KBM-7 (cell line): ENCODE measurements at regions not wholly inside any gene's neighbourhood (a gene's known extent, or its start where the extent isn't known, plus 50 kb on each side); places are given as distances from the start of the nearest gene placed in this dataset.
"Not testable (repeated sequence)": the region's sequence is repeated elsewhere in the genome, so short reads cannot be mapped to it uniquely, and the experiment has no call there.

Source experiments
- DNase-seq: peaks from one replicate; pipeline ENCODE4 v3.0.0-alpha.2; 2015
- in situ Hi-C: fragments of 300-500 bp; cut with MboI; formaldehyde crosslinking; loops from 2 replicates; pipeline ENCODE4 v1.14.3; 2020; ENCODE audit warnings: low sequenced_read_pairs, low pct_unique_long_range_greater_than_20kb, mixed read lengths

DNA sequence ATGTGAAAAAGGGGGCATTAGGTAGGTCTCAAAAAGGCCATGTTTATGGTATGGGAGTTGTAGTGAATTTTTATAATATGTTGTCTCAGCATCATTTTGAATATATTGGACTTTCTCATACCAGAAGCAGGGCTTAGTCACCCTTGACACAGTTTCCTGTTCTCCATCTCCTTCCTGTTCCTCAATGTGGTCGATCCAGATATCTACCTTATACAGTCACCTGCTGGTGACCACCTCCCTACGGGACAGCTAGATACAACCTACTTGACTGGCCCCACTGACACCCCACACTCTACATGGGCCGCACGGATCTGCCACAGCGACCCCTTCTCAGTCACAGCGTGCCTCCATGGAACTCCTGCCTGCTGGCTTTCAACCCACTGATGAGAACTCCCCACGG is 193.5 kb upstream of the ATP6AP2 start:
- in situ Hi-C loops: not testable (repeated sequence)
- DNase-seq: peak; percentile 23

DNA sequence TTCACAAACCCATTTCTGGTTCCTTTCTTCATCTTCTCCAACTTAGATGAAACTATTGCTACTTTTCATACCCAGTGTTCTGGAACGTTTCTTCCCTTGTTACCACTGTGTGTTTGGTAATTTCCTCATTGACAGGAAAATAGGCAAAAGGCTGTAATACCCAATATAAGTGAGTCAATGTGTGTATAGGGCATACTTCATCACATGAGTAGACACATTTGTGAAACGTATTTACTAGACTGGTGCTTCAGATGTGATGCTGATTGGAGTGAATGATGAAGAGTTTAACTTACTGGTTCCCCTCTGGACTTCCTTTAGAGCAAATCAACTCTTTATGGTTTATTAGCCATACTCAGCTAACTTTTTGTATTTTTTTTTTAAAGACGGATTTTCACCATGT is 195.1 kb upstream of the ATP6AP2 start:
- in situ Hi-C loops: no loop called here
- DNase-seq: no peak

GRCh38 chrX:40385256-40385655 is 195.5 kb upstream of the ATP6AP2 start:
- no peak for DNase-seq
- in situ Hi-C loops: no loop called here

- in situ Hi-C loops: no loop called here
- DNase-seq: no peak
These were observed 196.8 kb upstream of the ATP6AP2 start for GRCh38 chrX:40383969-40384368.

GRCh38 chrX:40383360-40383759 is 197.4 kb upstream of the ATP6AP2 start:
- DNase-seq: no peak
- in situ Hi-C loops: no loop called here

GRCh38 chrX:40380655-40381488 is 199.9 kb upstream of the ATP6AP2 start:
- peak; percentile 85 for DNase-seq
- in situ Hi-C loops: no loop called here

GRCh38 chrX:40377684-40378083 is 203.1 kb upstream of the ATP6AP2 start:
- in situ Hi-C loops: no loop called here
- no peak for DNase-seq

GRCh38 chrX:40374486-40374885 is 206.3 kb upstream of the ATP6AP2 start:
- DNase-seq: no peak
- in situ Hi-C loops: no loop called here

DNA sequence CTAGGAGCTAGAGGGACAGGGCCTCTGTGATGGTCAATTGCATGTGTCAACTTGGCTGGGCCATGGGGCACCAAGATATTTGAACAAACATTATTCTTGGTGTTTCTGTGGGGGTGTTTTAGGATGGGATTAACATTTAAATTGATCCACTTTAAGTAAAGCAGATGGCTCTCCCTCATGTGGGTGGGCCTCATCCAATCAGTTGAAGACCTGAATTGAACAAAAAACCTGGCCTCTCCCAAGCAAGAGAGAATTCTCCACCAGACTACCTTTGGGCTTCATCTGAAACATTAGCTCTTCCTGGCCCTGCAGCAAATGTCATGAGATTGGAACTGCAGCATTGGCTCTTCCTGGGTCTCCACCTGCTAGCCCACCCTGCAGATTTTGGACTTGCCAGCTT is 207.1 kb upstream of the ATP6AP2 start:
- in situ Hi-C loops: no loop called here
- DNase-seq: no peak

DNA sequence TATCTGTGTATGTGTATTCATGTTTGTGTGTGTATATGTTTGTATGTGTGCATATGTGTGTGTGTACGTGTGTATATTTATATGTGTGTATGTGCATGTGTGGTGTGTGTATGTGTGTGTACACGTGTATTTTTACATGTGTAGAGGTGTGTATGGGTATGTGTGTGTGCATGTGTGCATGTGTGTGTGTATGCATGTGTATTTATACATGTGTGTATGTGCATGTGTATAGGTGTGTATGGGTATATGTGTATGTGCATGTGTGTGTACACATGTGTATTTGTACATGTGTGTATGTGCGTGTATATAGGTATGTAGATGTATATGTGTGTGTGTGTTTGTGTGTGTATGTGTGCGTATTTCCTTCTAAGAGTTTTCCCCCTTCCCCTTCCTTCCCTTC is 207.7 kb upstream of the ATP6AP2 start:
- in situ Hi-C loops: no loop called here

GRCh38 chrX:40371376-40371775 is 209.4 kb upstream of the ATP6AP2 start:
- in situ Hi-C loops: no loop called here

More for the DNA sequence above, 207.7 kb upstream of the ATP6AP2 start:
- DNase-seq: no peak

DNA sequence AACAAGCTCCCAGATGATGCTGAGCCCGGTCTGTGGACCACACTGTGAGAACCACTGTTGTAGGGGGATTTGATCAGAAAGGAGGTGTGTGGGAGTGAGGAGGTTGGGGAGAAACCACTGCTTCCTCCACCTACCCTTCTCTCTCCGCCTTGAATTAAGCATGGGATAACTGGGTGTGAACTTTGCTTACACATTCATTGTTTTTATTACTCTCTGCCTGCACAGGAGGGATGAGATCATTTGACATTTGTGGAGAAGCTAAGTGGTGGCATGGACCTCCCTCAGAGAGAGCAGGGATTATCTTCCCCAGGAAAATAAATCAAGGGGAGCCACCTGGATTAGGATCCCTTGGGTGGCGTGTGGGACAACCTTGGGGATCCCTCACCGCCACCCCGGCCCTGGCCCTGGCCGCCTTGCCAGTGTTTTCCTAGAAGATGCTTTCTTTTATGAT is 212.1 kb upstream of the ATP6AP2 start:
- in situ Hi-C loops: no loop called here
- no peak for DNase-seq

More at GRCh38 chrX:40371376-40371775, 209.4 kb upstream of the ATP6AP2 start:
- no peak for DNase-seq

GRCh38 chrX:40366661-40367060 is 214.1 kb upstream of the ATP6AP2 start:
- no peak for DNase-seq
- in situ Hi-C loops: no loop called here

GRCh38 chrX:40362291-40362690 is 218.5 kb upstream of the ATP6AP2 start:
- DNase-seq, in situ Hi-C loops: not testable (repeated sequence)

DNA sequence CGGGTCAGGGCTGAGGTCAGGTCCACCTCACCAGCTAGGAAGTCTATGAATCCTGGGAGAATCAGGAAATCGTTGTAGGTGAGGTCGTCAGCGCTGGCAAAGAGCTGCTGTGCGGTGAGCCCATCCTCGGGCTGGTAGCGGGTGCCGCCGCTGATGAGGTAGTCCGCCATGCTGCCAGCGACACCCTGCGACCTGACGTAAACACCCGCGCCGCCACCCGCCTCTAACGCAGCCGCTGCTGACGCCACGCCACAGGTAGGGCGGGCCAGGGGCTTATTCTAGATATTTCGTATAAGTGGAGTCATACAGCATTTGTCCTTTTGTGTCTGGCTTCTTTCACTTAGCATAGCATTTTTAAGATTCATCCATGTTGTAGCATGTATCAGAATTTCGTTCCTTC is 220.2 kb upstream of the ATP6AP2 start:
- in situ Hi-C loops: no loop called here
- no peak for DNase-seq

GRCh38 chrX:40359593-40359992 is 221.2 kb upstream of the ATP6AP2 start:
- in situ Hi-C loops: no loop called here

GRCh38 chrX:40358994-40359393 is 221.8 kb upstream of the ATP6AP2 start:
- in situ Hi-C loops: no loop called here
- no peak for DNase-seq

More at GRCh38 chrX:40359593-40359992, 221.2 kb upstream of the ATP6AP2 start:
- no peak for DNase-seq

DNA sequence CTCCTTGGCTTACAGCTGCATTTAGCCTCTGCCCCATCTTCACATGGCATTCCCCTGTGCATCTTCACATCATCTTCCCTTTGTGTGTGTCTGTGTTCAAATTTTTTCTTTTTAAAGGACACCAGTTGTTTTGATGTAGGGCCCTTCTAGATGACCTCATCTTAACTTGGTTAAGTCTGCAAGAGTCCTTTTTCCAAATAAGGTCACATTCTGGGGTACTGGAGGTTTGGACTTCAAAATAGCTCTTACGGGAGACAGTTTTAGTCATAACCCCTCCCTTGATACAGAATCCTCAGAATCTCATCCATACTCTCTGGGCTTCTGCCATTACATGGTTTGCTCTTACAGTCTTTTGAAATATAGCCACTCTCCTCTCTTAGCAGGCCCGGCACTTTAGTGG is 231.5 kb upstream of the ATP6AP2 start:
- in situ Hi-C loops: no loop called here
- DNase-seq: no peak

DNA sequence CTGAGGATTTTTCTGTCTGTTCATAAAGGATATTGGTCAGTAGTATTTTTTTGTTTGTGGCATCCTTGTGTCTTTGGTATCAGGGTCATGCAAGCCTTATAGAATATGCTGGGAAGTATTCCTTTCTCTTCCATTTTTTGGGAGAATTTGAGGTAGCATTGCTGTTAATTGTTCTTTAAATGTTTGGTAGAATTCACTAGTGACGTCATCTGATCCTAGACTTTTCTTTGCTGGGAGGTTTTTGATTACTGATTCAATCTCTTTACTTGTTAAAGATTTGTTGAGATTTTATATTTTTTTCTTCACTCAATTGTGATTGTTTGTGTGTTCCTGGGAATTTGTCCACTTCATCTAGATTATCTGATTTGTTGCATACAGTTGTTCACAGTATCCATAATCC is 234.4 kb upstream of the ATP6AP2 start:
- in situ Hi-C loops: no loop called here
- no peak for DNase-seq

DNA sequence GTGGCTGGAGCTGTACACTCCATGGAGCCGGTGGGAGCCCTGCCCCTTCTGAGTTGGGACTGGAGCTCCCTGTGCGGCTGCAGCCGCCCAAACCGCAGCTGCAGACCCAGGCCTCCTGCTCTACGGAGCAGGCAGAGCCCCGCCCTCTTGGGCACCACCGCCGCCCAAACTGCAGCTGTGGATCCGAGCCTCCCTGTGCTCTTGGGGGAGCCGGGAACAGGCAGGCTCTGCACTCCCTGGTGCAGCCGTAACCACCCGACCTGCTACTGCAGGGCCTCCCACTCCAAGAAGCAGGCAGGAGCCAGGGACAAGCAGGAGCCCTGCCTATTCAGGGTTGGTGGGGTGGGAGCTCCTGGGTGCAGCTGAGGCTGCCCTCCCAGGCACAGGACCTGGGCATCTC is 237.5 kb upstream of the ATP6AP2 start:
- no peak for DNase-seq
- in situ Hi-C loops: no loop called here

DNA sequence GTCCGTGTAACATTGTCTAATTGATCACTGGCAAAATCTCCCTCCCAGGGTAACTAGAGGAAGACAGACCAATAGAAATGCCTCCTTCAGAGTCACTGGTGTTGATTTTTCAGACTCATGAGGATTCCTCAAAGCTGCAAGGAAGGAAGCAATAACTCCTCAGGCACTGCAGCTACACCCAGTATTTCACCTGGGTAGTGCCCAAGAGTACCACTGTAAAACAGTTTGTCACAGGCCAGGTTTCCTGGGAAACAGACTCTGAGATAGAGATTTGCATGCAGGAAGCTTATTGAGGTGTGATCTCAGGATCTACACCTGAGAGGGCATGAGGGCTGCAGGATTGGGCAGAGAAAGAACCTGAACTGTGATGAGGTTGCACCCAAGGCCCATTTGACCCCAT is 240.7 kb upstream of the ATP6AP2 start:
- in situ Hi-C loops: no loop called here

More for the DNA sequence above, 240.7 kb upstream of the ATP6AP2 start:
- DNase-seq: no peak
